ENCODE measurements at regions not wholly inside any gene's neighbourhood (a gene's known extent, or its start where the extent isn't known, plus 50 kb on each side); places are given as distances from the start of the nearest gene placed in this dataset.
"Not testable (repeated sequence)": the region's sequence is repeated elsewhere in the genome, so short reads cannot be mapped to it uniquely, and the experiment has no call there.

GRCh38 chr9:78986446-78986845 lies 585.3 kb upstream of the TLE4 start:
- no peaks in the 10 kb centered on the region for H3K36me3 ChIP-seq (ENCODE audit: control insufficient read depth in 4 of 4, insufficient read depth in 4 of 4, low read length in 3 of 4)
- H3K4me1 ChIP-seq (ENCODE audit: control extremely low read depth in 1 of 4, control insufficient read depth in 4 of 4, insufficient read depth in 4 of 4, low read length in 3 of 4) = no peaks in the 10 kb centered on the region
- POLR2A ChIA-PET = no interaction called here
- no peak overlapping the region for H3K27ac ChIP-seq (ENCODE audit: insufficient read depth in 1 of 2, low read depth in 1 of 2, low read length in 2 of 2, poor library complexity in 1 of 2, severe bottlenecking in 2 of 2)
- CTCF ChIA-PET = no interaction called here
- WGBS (ENCODE audit: insufficient coverage) = no CpG with 5 or more reads among the region's 2 CpGs
- H3K9me3 ChIP-seq (ENCODE audit: control extremely low read depth in 1 of 5, control insufficient read depth in 4 of 5, insufficient read depth in 2 of 5, low read depth in 1 of 5, low read length in 4 of 5) = no peaks in the 10 kb centered on the region
- no peaks in the 10 kb centered on the region for H3K27me3 ChIP-seq (replicated peaks in 2 of 5; ENCODE audit: control insufficient read depth in 4 of 5, insufficient read depth in 5 of 5, low read length in 4 of 5)
- H3K4me3 ChIP-seq (ENCODE audit: control insufficient read depth in 1 of 7, extremely low read depth in 1 of 7, insufficient read depth in 4 of 7, low read depth in 2 of 7, low read length in 6 of 7) = no peak overlapping the region
- DNase-seq = no peak

GRCh38 chr9:78989031-78989658 lies 582.6 kb upstream of the TLE4 start:
- CTCF ChIA-PET = no interaction called here
- Histone ChIP-seq H3K4me3 (ENCODE audit: control insufficient read depth in 1 of 7, extremely low read depth in 1 of 7, insufficient read depth in 4 of 7, low read depth in 2 of 7, low read length in 6 of 7) (no peak overlapping the region), H3K27me3 (replicated peaks in 2 of 5; ENCODE audit: control insufficient read depth in 4 of 5, insufficient read depth in 5 of 5, low read length in 4 of 5) (no peaks in the 10 kb centered on the region), H3K36me3 (ENCODE audit: control insufficient read depth in 4 of 4, insufficient read depth in 4 of 4, low read length in 3 of 4) (no peaks in the 10 kb centered on the region), H3K4me1 (ENCODE audit: control extremely low read depth in 1 of 4, control insufficient read depth in 4 of 4, insufficient read depth in 4 of 4, low read length in 3 of 4) (no peaks in the 10 kb centered on the region), H3K9me3 (ENCODE audit: control extremely low read depth in 1 of 5, control insufficient read depth in 4 of 5, insufficient read depth in 2 of 5, low read depth in 1 of 5, low read length in 4 of 5) (no peaks in the 10 kb centered on the region), H3K27ac (ENCODE audit: insufficient read depth in 1 of 2, low read depth in 1 of 2, low read length in 2 of 2, poor library complexity in 1 of 2, severe bottlenecking in 2 of 2) (no peak overlapping the region)
- WGBS (ENCODE audit: insufficient coverage) = 100% methylated on average over 1 of the region's 2 CpGs
- DNase-seq = no peak
- POLR2A ChIA-PET = no interaction called here

- no peaks in the 10 kb centered on the region for H3K4me1 ChIP-seq (ENCODE audit: control extremely low read depth in 1 of 4, control insufficient read depth in 4 of 4, insufficient read depth in 4 of 4, low read length in 3 of 4)
- no peaks in the 10 kb centered on the region for H3K36me3 ChIP-seq (ENCODE audit: control insufficient read depth in 4 of 4, insufficient read depth in 4 of 4, low read length in 3 of 4)
- H3K27me3 ChIP-seq (replicated peaks in 2 of 5; ENCODE audit: control insufficient read depth in 4 of 5, insufficient read depth in 5 of 5, low read length in 4 of 5) = no peaks in the 10 kb centered on the region
- H3K27ac ChIP-seq (ENCODE audit: insufficient read depth in 1 of 2, low read depth in 1 of 2, low read length in 2 of 2, poor library complexity in 1 of 2, severe bottlenecking in 2 of 2) = no peak overlapping the region
- no peaks in the 10 kb centered on the region for H3K9me3 ChIP-seq (ENCODE audit: control extremely low read depth in 1 of 5, control insufficient read depth in 4 of 5, insufficient read depth in 2 of 5, low read depth in 1 of 5, low read length in 4 of 5)
- DNase-seq = no peak
- WGBS (ENCODE audit: insufficient coverage) = 100% methylated on average over 3 of the region's 3 CpGs
- H3K4me3 ChIP-seq (ENCODE audit: control insufficient read depth in 1 of 7, extremely low read depth in 1 of 7, insufficient read depth in 4 of 7, low read depth in 2 of 7, low read length in 6 of 7) = no peak overlapping the region
- CTCF ChIA-PET = no interaction called here
- POLR2A ChIA-PET = no interaction called here
Observed at GRCh38 chr9:78994471-78994870, 577.3 kb upstream of the TLE4 start.

- H3K9me3 ChIP-seq (ENCODE audit: control extremely low read depth in 1 of 5, control insufficient read depth in 4 of 5, insufficient read depth in 2 of 5, low read depth in 1 of 5, low read length in 4 of 5); H3K27ac ChIP-seq (ENCODE audit: insufficient read depth in 1 of 2, low read depth in 1 of 2, low read length in 2 of 2, poor library complexity in 1 of 2, severe bottlenecking in 2 of 2); H3K4me1 ChIP-seq (ENCODE audit: control extremely low read depth in 1 of 4, control insufficient read depth in 4 of 4, insufficient read depth in 4 of 4, low read length in 3 of 4); H3K27me3 ChIP-seq (replicated peaks in 2 of 5; ENCODE audit: control insufficient read depth in 4 of 5, insufficient read depth in 5 of 5, low read length in 4 of 5); H3K4me3 ChIP-seq (ENCODE audit: control insufficient read depth in 1 of 7, extremely low read depth in 1 of 7, insufficient read depth in 4 of 7, low read depth in 2 of 7, low read length in 6 of 7); POLR2A ChIA-PET; H3K36me3 ChIP-seq (ENCODE audit: control insufficient read depth in 4 of 4, insufficient read depth in 4 of 4, low read length in 3 of 4); DNase-seq; CTCF ChIA-PET: not testable (repeated sequence)
- WGBS (ENCODE audit: insufficient coverage) = 100% methylated on average over 1 of the region's 2 CpGs
Observed at GRCh38 chr9:78994974-78995373, 576.8 kb upstream of the TLE4 start.

GRCh38 chr9:78997296-78997695 lies 574.5 kb upstream of the TLE4 start:
- peaks cover 0 to 3% (median 0%) of the 10 kb centered on the region in 5 experiments for H3K9me3 ChIP-seq (ENCODE audit: control extremely low read depth in 1 of 5, control insufficient read depth in 4 of 5, insufficient read depth in 2 of 5, low read depth in 1 of 5, low read length in 4 of 5)
- H3K27me3 ChIP-seq (replicated peaks in 2 of 5; ENCODE audit: control insufficient read depth in 4 of 5, insufficient read depth in 5 of 5, low read length in 4 of 5) = no peaks in the 10 kb centered on the region
- ChIA-PET CTCF (no interaction called here), POLR2A (no interaction called here)
- H3K4me1 ChIP-seq (ENCODE audit: control extremely low read depth in 1 of 4, control insufficient read depth in 4 of 4, insufficient read depth in 4 of 4, low read length in 3 of 4) = no peaks in the 10 kb centered on the region
- no peak overlapping the region for H3K4me3 ChIP-seq (ENCODE audit: control insufficient read depth in 1 of 7, extremely low read depth in 1 of 7, insufficient read depth in 4 of 7, low read depth in 2 of 7, low read length in 6 of 7)
- no peaks in the 10 kb centered on the region for H3K36me3 ChIP-seq (ENCODE audit: control insufficient read depth in 4 of 4, insufficient read depth in 4 of 4, low read length in 3 of 4)
- H3K27ac ChIP-seq (ENCODE audit: insufficient read depth in 1 of 2, low read depth in 1 of 2, low read length in 2 of 2, poor library complexity in 1 of 2, severe bottlenecking in 2 of 2) = no peak overlapping the region
- no peak for DNase-seq

- DNase-seq = no peak
- ChIA-PET POLR2A (no interaction called here), CTCF (no interaction called here)
- H3K27me3 ChIP-seq (replicated peaks in 2 of 5; ENCODE audit: control insufficient read depth in 4 of 5, insufficient read depth in 5 of 5, low read length in 4 of 5) = no peaks in the 10 kb centered on the region
- no peaks in the 10 kb centered on the region for H3K4me1 ChIP-seq (ENCODE audit: control extremely low read depth in 1 of 4, control insufficient read depth in 4 of 4, insufficient read depth in 4 of 4, low read length in 3 of 4)
- no peak overlapping the region for H3K27ac ChIP-seq (ENCODE audit: insufficient read depth in 1 of 2, low read depth in 1 of 2, low read length in 2 of 2, poor library complexity in 1 of 2, severe bottlenecking in 2 of 2)
- no peak overlapping the region for H3K4me3 ChIP-seq (ENCODE audit: control insufficient read depth in 1 of 7, extremely low read depth in 1 of 7, insufficient read depth in 4 of 7, low read depth in 2 of 7, low read length in 6 of 7)
- whole genome bisulfite sequencing (ENCODE audit: insufficient coverage) = 98% methylated on average over 4 of the region's 4 CpGs
- H3K9me3 ChIP-seq (ENCODE audit: control extremely low read depth in 1 of 5, control insufficient read depth in 4 of 5, insufficient read depth in 2 of 5, low read depth in 1 of 5, low read length in 4 of 5) = peaks cover 0 to 3% (median 0%) of the 10 kb centered on the region in 5 experiments
- H3K36me3 ChIP-seq (ENCODE audit: control insufficient read depth in 4 of 4, insufficient read depth in 4 of 4, low read length in 3 of 4) = no peaks in the 10 kb centered on the region
Observed at GRCh38 chr9:79000230-79001002, 571.3 kb upstream of the TLE4 start.

- CTCF ChIA-PET = no interaction called here
Observed at GRCh38 chr9:79001012-79001411, 570.8 kb upstream of the TLE4 start.

More at GRCh38 chr9:79001012-79001411, 570.8 kb upstream of the TLE4 start:
- no peaks in the 10 kb centered on the region for H3K27me3 ChIP-seq (replicated peaks in 2 of 5; ENCODE audit: control insufficient read depth in 4 of 5, insufficient read depth in 5 of 5, low read length in 4 of 5)
- H3K27ac ChIP-seq (ENCODE audit: insufficient read depth in 1 of 2, low read depth in 1 of 2, low read length in 2 of 2, poor library complexity in 1 of 2, severe bottlenecking in 2 of 2) = no peak overlapping the region
- H3K9me3 ChIP-seq (ENCODE audit: control extremely low read depth in 1 of 5, control insufficient read depth in 4 of 5, insufficient read depth in 2 of 5, low read depth in 1 of 5, low read length in 4 of 5) = peaks cover 0 to 3% (median 0%) of the 10 kb centered on the region in 5 experiments
- H3K36me3 ChIP-seq (ENCODE audit: control insufficient read depth in 4 of 4, insufficient read depth in 4 of 4, low read length in 3 of 4) = no peaks in the 10 kb centered on the region
- H3K4me3 ChIP-seq (ENCODE audit: control insufficient read depth in 1 of 7, extremely low read depth in 1 of 7, insufficient read depth in 4 of 7, low read depth in 2 of 7, low read length in 6 of 7) = no peak overlapping the region
- DNase-seq = no peak
- POLR2A ChIA-PET = no interaction called here
- H3K4me1 ChIP-seq (ENCODE audit: control extremely low read depth in 1 of 4, control insufficient read depth in 4 of 4, insufficient read depth in 4 of 4, low read length in 3 of 4) = no peaks in the 10 kb centered on the region
- WGBS (ENCODE audit: insufficient coverage) = no CpG with 5 or more reads among the region's 2 CpGs

All from common myeloid progenitor, CD34-positive (primary cell).